Neural progenitor cell (in vitro differentiated cells): ENCODE measurements at regions not wholly inside any gene's neighbourhood (a gene's known extent, or its start where the extent isn't known, plus 50 kb on each side); places are given as distances from the start of the nearest gene placed in this dataset.

Experiments used
- CTCF ChIP-seq: fragments of 200-600 bp; sonication (generic); IDR thresholded peaks from 2 replicates; pipeline ENCODE4 v1.5.1; 2017; ENCODE audit warnings: antibody characterized with exemption, mild to moderate bottlenecking
- EZH2 ChIP-seq: fragments of 200-600 bp; sonication (generic); IDR thresholded peaks from 2 replicates; pipeline ENCODE4 v1.6.1; 2017; ENCODE audit warnings: antibody characterized with exemption, mild to moderate bottlenecking, moderate library complexity
- EZH2phosphoT487 ChIP-seq: fragments of 200-600 bp; sonication (generic); IDR thresholded peaks from 2 replicates; pipeline ENCODE4 v1.6.1; 2017; ENCODE audit warnings: antibody characterized with exemption

DNA sequence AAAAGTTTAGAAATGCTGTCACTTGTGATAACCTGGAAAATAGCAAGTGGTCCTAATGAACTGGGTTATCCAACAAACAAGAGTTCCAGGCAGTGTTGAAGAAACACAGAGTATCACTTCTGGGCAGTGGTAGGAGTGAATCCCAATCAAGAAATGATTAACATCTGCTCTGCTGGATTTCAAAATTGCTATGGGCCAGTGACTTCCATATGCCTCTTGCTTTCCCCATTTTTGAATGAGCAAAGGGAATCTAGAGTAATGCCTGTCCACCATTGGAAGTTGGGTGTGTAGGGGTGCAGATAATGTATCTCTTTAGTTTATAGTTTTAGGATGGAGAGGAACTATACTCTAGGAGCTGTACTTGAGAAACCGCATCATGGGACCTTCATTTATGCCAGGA lies 236.5 kb downstream of the RPLP1 start:
- TF ChIP-seq CTCF, result no peak
- TF ChIP-seq EZH2, result no peak
- TF ChIP-seq EZH2phosphoT487, result no peak
